ENCODE measurements at regions not wholly inside any gene's neighbourhood (a gene's known extent, or its start where the extent isn't known, plus 50 kb on each side); places are given as distances from the start of the nearest gene placed in this dataset.

GRCh38 chr14:45970621-45971020, 681.0 kb downstream of the RPL10L start (continued):
- TF ChIP-seq GABPA (IDR thresholded peaks at IDR 0.05 in 1 of 2, conservative IDR thresholded peaks at IDR 0.05 in 1 of 2) = no peak

GRCh38 chr14:45968037-45968436, 683.5 kb downstream of the RPL10L start:
- Histone ChIP-seq H3K36me3 (ENCODE audit: control insufficient read depth in 4 of 4, insufficient read depth in 3 of 4, low read depth in 1 of 4, low read length in 3 of 4) (no peaks in the 10 kb centered on the region), H3K27me3 (ENCODE audit: control insufficient read depth in 4 of 4, insufficient read depth in 4 of 4, low read length in 3 of 4) (no peaks in the 10 kb centered on the region), H3K4me3 (ENCODE audit: low read depth in 1 of 3, low read length in 3 of 3) (no peak overlapping the region), H3K9me3 (ENCODE audit: control insufficient read depth in 4 of 4, low read length in 3 of 4) (no peaks in the 10 kb centered on the region), H3K27ac (ENCODE audit: low read depth in 1 of 2, low read length in 2 of 2) (no peak overlapping the region), H3K9ac (ENCODE audit: low read depth in 1 of 2, low read length in 2 of 2) (no peak overlapping the region), H3K4me1 (ENCODE audit: control insufficient read depth in 4 of 4, insufficient read depth in 4 of 4, low read length in 3 of 4) (no peaks in the 10 kb centered on the region)
- TF ChIP-seq RAD21 (IDR thresholded peaks at IDR 0.05) (no peak), FOXA2 (IDR thresholded peaks at IDR 0.05) (no peak), SP1 (IDR thresholded peaks at IDR 0.05) (no peak), NR2F2 (IDR thresholded peaks at IDR 0.05) (no peak), YY1 (IDR thresholded peaks at IDR 0.05) (no peak), JUND (IDR thresholded peaks at IDR 0.05) (no peak), EGR1 (IDR thresholded peaks at IDR 0.05; ENCODE audit: low read depth in 2 of 2) (no peak), HNF4A (conservative IDR thresholded peaks at IDR 0.05) (no peak), GABPA (IDR thresholded peaks at IDR 0.05 in 1 of 2, conservative IDR thresholded peaks at IDR 0.05 in 1 of 2) (no peak), FOXA1 (IDR thresholded peaks at IDR 0.05) (no peak), RXRA (IDR thresholded peaks at IDR 0.05) (no peak), TAF1 (conservative IDR thresholded peaks at IDR 0.05) (no peak), ATF3 (IDR thresholded peaks at IDR 0.05) (no peak), REST (IDR thresholded peaks at IDR 0.05) (no peak), HNF4G (IDR thresholded peaks at IDR 0.05) (no peak)
- TF ChIP-seq, protein P1, sequence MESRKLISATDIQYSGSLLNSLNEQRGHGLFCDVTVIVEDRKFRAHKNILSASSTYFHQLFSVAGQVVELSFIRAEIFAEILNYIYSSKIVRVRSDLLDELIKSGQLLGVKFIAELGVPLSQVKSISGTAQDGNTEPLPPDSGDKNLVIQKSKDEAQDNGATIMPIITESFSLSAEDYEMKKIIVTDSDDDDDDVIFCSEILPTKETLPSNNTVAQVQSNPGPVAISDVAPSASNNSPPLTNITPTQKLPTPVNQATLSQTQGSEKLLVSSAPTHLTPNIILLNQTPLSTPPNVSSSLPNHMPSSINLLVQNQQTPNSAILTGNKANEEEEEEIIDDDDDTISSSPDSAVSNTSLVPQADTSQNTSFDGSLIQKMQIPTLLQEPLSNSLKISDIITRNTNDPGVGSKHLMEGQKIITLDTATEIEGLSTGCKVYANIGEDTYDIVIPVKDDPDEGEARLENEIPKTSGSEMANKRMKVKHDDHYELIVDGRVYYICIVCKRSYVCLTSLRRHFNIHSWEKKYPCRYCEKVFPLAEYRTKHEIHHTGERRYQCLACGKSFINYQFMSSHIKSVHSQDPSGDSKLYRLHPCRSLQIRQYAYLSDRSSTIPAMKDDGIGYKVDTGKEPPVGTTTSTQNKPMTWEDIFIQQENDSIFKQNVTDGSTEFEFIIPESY (IDR thresholded peaks at IDR 0.05) = no peak
- TF ChIP-seq, protein P2, sequence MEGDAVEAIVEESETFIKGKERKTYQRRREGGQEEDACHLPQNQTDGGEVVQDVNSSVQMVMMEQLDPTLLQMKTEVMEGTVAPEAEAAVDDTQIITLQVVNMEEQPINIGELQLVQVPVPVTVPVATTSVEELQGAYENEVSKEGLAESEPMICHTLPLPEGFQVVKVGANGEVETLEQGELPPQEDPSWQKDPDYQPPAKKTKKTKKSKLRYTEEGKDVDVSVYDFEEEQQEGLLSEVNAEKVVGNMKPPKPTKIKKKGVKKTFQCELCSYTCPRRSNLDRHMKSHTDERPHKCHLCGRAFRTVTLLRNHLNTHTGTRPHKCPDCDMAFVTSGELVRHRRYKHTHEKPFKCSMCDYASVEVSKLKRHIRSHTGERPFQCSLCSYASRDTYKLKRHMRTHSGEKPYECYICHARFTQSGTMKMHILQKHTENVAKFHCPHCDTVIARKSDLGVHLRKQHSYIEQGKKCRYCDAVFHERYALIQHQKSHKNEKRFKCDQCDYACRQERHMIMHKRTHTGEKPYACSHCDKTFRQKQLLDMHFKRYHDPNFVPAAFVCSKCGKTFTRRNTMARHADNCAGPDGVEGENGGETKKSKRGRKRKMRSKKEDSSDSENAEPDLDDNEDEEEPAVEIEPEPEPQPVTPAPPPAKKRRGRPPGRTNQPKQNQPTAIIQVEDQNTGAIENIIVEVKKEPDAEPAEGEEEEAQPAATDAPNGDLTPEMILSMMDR (IDR thresholded peaks at IDR 0.05; ENCODE audit: low read depth, low read length, missing input control) = no peak
- TF ChIP-seq, protein P3, sequence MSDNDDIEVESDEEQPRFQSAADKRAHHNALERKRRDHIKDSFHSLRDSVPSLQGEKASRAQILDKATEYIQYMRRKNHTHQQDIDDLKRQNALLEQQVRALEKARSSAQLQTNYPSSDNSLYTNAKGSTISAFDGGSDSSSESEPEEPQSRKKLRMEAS (IDR thresholded peaks at IDR 0.05) = no peak
- WGBS = 70% methylated on average over 1 of the region's 1 CpG
- no peak for DNase-seq (ENCODE audit: low spot score)

Data from liver (tissue), 8 donors.